ENCODE measurements at regions not wholly inside any gene's neighbourhood (a gene's known extent, or its start where the extent isn't known, plus 50 kb on each side); places are given as distances from the start of the nearest gene placed in this dataset.

- Histone ChIP-seq H3K36me3 (ENCODE audit: insufficient read depth, low read length) (no peaks in the 10 kb centered on the region), H3K79me2 (ENCODE audit: insufficient read depth, low read length) (no peaks in the 10 kb centered on the region), H3F3A (ENCODE audit: insufficient read depth, low read length) (no peaks in the 10 kb centered on the region), H2AFZ (ENCODE audit: low read length) (no peak overlapping the region), H3K9me3 (ENCODE audit: low read length) (no peaks in the 10 kb centered on the region), H3K9ac (ENCODE audit: low read length) (no peak overlapping the region), H4K20me1 (ENCODE audit: insufficient read depth, low read length) (no peaks in the 10 kb centered on the region), H3K27ac (ENCODE audit: low read depth, low read length, poor library complexity, severe bottlenecking) (no peak overlapping the region), H3K4me2 (ENCODE audit: low read length) (no peak overlapping the region), H3K27me3 (ENCODE audit: insufficient read depth, low read length) (no peaks in the 10 kb centered on the region), H3K4me1 (ENCODE audit: insufficient read depth, low read length, severe bottlenecking) (no peaks in the 10 kb centered on the region), H3K4me3 (ENCODE audit: low read depth, low read length, poor library complexity, severe bottlenecking) (no peak overlapping the region), H3K9me2 (ENCODE audit: low read depth, low read length) (no peaks in the 10 kb centered on the region)
- TF ChIP-seq EZH2 (IDR thresholded peaks at IDR 0.05; ENCODE audit: borderline replicate concordance, low read length), result no peak
- no peak for TF ChIP-seq CTCF (IDR thresholded peaks at IDR 0.05; ENCODE audit: low read length)
Measured at GRCh38 chr1:82177192-82177591, 376.5 kb downstream of the ADGRL2 start.

- no peaks in the 10 kb centered on the region for H3K9me3 ChIP-seq (ENCODE audit: low read length)
- no peak overlapping the region for H3K9ac ChIP-seq (ENCODE audit: low read length)
- H3K36me3 ChIP-seq (ENCODE audit: insufficient read depth, low read length), result no peaks in the 10 kb centered on the region
- TF ChIP-seq EZH2 (IDR thresholded peaks at IDR 0.05; ENCODE audit: borderline replicate concordance, low read length) (no peak), CTCF (IDR thresholded peaks at IDR 0.05; ENCODE audit: low read length) (no peak)
- no peaks in the 10 kb centered on the region for H4K20me1 ChIP-seq (ENCODE audit: insufficient read depth, low read length)
- H3F3A ChIP-seq (ENCODE audit: insufficient read depth, low read length), result no peaks in the 10 kb centered on the region
- H3K27me3 ChIP-seq (ENCODE audit: insufficient read depth, low read length), result no peaks in the 10 kb centered on the region
- no peaks in the 10 kb centered on the region for H3K9me2 ChIP-seq (ENCODE audit: low read depth, low read length)
- H3K79me2 ChIP-seq (ENCODE audit: insufficient read depth, low read length), result no peaks in the 10 kb centered on the region
- H3K4me2 ChIP-seq (ENCODE audit: low read length), result no peak overlapping the region
- no peak overlapping the region for H2AFZ ChIP-seq (ENCODE audit: low read length)
- no peak overlapping the region for H3K4me3 ChIP-seq (ENCODE audit: low read depth, low read length, poor library complexity, severe bottlenecking)
- no peaks in the 10 kb centered on the region for H3K4me1 ChIP-seq (ENCODE audit: insufficient read depth, low read length, severe bottlenecking)
- no peak overlapping the region for H3K27ac ChIP-seq (ENCODE audit: low read depth, low read length, poor library complexity, severe bottlenecking)
Measured at GRCh38 chr1:82171955-82172354, 371.2 kb downstream of the ADGRL2 start.

GRCh38 chr1:82168482-82168881 is 367.7 kb downstream of the ADGRL2 start:
- Histone ChIP-seq H3K36me3 (ENCODE audit: insufficient read depth, low read length) (no peaks in the 10 kb centered on the region), H3F3A (ENCODE audit: insufficient read depth, low read length) (no peaks in the 10 kb centered on the region), H3K4me2 (ENCODE audit: low read length) (no peak overlapping the region), H3K4me3 (ENCODE audit: low read depth, low read length, poor library complexity, severe bottlenecking) (no peak overlapping the region), H2AFZ (ENCODE audit: low read length) (no peak overlapping the region), H4K20me1 (ENCODE audit: insufficient read depth, low read length) (no peaks in the 10 kb centered on the region), H3K9me3 (ENCODE audit: low read length) (no peaks in the 10 kb centered on the region), H3K4me1 (ENCODE audit: insufficient read depth, low read length, severe bottlenecking) (no peaks in the 10 kb centered on the region), H3K27ac (ENCODE audit: low read depth, low read length, poor library complexity, severe bottlenecking) (no peak overlapping the region), H3K9ac (ENCODE audit: low read length) (no peak overlapping the region), H3K9me2 (ENCODE audit: low read depth, low read length) (no peaks in the 10 kb centered on the region), H3K79me2 (ENCODE audit: insufficient read depth, low read length) (no peaks in the 10 kb centered on the region), H3K27me3 (ENCODE audit: insufficient read depth, low read length) (no peaks in the 10 kb centered on the region)
- TF ChIP-seq CTCF (IDR thresholded peaks at IDR 0.05; ENCODE audit: low read length) (no peak), EZH2 (IDR thresholded peaks at IDR 0.05; ENCODE audit: borderline replicate concordance, low read length) (no peak)
